PC-3 (cell line): ENCODE measurements at regions not wholly inside any gene's neighbourhood (a gene's known extent, or its start where the extent isn't known, plus 50 kb on each side); places are given as distances from the start of the nearest gene placed in this dataset.

Source experiments
- EZH2 ChIP-seq: fragments of 300-600 bp; sonication (generic); IDR thresholded peaks from one replicate; pipeline ENCODE4 v1.6.1; 2017; ENCODE audit warnings: antibody characterized with exemption, mild to moderate bottlenecking, low read length; ENCODE audit not compliant: unreplicated experiment
- TF ChIP-seq, protein P1 (sequence below): fragments of 300-600 bp; sonication (generic); conservative IDR thresholded peaks from 2 replicates; pipeline ENCODE4 v1.5.1; 2017; ENCODE audit warnings: antibody characterized with exemption, low read depth, mild to moderate bottlenecking, low read length

DNA sequence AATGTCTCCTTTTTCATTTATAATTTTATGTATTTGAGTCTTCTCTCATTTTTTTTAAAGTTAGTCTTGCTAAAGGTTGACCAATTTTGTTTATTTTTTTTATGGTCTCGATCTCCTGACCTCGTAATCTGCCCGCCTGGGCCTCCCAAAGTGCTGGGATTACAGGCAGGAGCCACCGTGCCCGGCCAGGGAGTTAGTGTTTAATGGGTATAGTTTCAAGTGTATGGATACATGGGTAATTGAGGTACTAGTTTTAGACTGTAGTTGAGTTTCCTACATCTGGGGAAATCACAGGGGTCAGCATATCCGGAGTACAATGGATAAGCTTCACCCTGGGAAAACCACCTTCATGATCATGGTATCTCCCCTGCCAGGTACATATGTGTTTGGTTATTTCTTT, 267.3 kb upstream of the KCND2 start:
- TF ChIP-seq, protein P1, sequence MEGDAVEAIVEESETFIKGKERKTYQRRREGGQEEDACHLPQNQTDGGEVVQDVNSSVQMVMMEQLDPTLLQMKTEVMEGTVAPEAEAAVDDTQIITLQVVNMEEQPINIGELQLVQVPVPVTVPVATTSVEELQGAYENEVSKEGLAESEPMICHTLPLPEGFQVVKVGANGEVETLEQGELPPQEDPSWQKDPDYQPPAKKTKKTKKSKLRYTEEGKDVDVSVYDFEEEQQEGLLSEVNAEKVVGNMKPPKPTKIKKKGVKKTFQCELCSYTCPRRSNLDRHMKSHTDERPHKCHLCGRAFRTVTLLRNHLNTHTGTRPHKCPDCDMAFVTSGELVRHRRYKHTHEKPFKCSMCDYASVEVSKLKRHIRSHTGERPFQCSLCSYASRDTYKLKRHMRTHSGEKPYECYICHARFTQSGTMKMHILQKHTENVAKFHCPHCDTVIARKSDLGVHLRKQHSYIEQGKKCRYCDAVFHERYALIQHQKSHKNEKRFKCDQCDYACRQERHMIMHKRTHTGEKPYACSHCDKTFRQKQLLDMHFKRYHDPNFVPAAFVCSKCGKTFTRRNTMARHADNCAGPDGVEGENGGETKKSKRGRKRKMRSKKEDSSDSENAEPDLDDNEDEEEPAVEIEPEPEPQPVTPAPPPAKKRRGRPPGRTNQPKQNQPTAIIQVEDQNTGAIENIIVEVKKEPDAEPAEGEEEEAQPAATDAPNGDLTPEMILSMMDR, result no peak
- TF ChIP-seq EZH2, result no peak
